Heart right ventricle (tissue), 16 donors: ENCODE measurements at regions not wholly inside any gene's neighbourhood (a gene's known extent, or its start where the extent isn't known, plus 50 kb on each side); places are given as distances from the start of the nearest gene placed in this dataset.

ENCODE experiments used
- ATAC-seq, 8 donors: fragments of 200-7000 bp; cut with Tn5 transposase; one replicate each; pipeline ENCODE4 v1.9.1; 2020; ENCODE audit warnings: mild to moderate bottlenecking in 8 of 8, moderate library complexity in 8 of 8, moderate number of reproducible peaks in 1 of 8
- DNase-seq, 2 donors: peaks; one replicate each; pipeline ENCODE4 v3.0.0-alpha.2; 2020
- H3K27ac ChIP-seq, 10 donors: fragments of 200-600 bp; sonication (generic) in 2 of 10; one replicate each; pipeline versions ENCODE4 v1.5.0 to v1.8.0; 2020 to 2022; ENCODE audit warnings: mild to moderate bottlenecking in 3 of 10
- H3K27me3 ChIP-seq, 7 donors: fragments of 200-600 bp; one replicate each; pipeline ENCODE4 v1.8.0; 2021 to 2022; ENCODE audit warnings: mild to moderate bottlenecking in 2 of 7
- H3K36me3 ChIP-seq, 9 donors: fragments of 200-600 bp; sonication (generic) in 1 of 9; one replicate each; pipeline versions ENCODE4 v1.5.0 to v1.8.0; 2020 to 2022; ENCODE audit warnings: mild to moderate bottlenecking in 2 of 9
- H3K4me1 ChIP-seq, 9 donors: fragments of 200-600 bp; sonication (generic) in 1 of 9; one replicate each; pipeline versions ENCODE4 v1.5.0 to v1.8.0; 2020 to 2022; ENCODE audit warnings: mild to moderate bottlenecking in 4 of 9
- H3K4me3 ChIP-seq, 10 donors: fragments of 200-600 bp; sonication (generic) in 2 of 10; one replicate each; pipeline versions ENCODE4 v1.5.0 to v1.8.0; 2020 to 2022; ENCODE audit warnings: mild to moderate bottlenecking in 7 of 10, moderate library complexity in 2 of 10
- H3K9me3 ChIP-seq, 11 donors: fragments of 200-600 bp in 10 of 11; sonication (generic) in 2 of 11; one replicate each; pipeline versions ENCODE4 v1.5.0 to v1.8.0; 2013 to 2022; ENCODE audit warnings: mild to moderate bottlenecking in 2 of 11, control low read depth in 1 of 11, moderate library complexity in 1 of 11
- WGBS, 2 donors: extraction: QIAGEN DNeasy Blood & Tissue Kit; methylation state at CpG; one replicate each; pipeline ENCODE4 v1.1.7; 2013; ENCODE audit warnings: inconsistent platforms in 1 of 2; 5-methylcytosine and 5-hydroxymethylcytosine counted together
- intact Hi-C, 10 donors: fragments of 100-400 bp; cut with DNase I; formaldehyde crosslinking; loops; one replicate each; pipeline versions ENCODE4 v1.11.1 to v1.14.2; 2022
- TF ChIP-seq, protein P1 (sequence below), 9 donors: fragments of 200-600 bp; sonication (generic) in 2 of 9; IDR thresholded peaks; one replicate each; pipeline versions ENCODE4 v1.5.0 to v1.8.0; 2021 to 2022; ENCODE audit warnings: antibody characterized with exemption in 9 of 9, mild to moderate bottlenecking in 5 of 9, moderate library complexity in 1 of 9
- donor health status: Arrhythmogenic right ventricular cardiomyopathy.
- donor health status: ischemic (EF 13 %, LVEDD 7.1; RV severe dilation, severe dysfunction).
- donor health status: healthy with polysubstance abuse.
- donor health status: DM: no; HTN: yes; CAD: no.
- donor health status: DM: no; HTN: no; CAD: no.
- donor health status: ischemic (EF 25% LVEDD 6.9; RV normal size, moderate dysfunction).
- donor health status: ischemic (EF 25% LVEDD 5.7; RV mildly dilated, moderate dysfunction).
- donor health status: healthy.
- donor health status: DM: yes; HTN: yes; CAD: no.
- donor health status: Ischemic cardiomyopathy.
- donor health status: ischemic (EF 35%, LVEDD 5.7; RV mildly dilated, moderate dysfunction).
- donor health status: nonischemic (EF 11% LVEDD 7.7; RV severe dilation, severe dysfunction).
- donor health status: DM: yes; HTN: yes; CAD: no.
- donor health status: PGD.
- donor health status: ischemic (EF 29% LVEDD 5.4; RV normal size, mild dysfunction).
- donor health status: nonischemic (EF 23%, LVEDD 6.1; RV moderate dilation, normal function).

DNA sequence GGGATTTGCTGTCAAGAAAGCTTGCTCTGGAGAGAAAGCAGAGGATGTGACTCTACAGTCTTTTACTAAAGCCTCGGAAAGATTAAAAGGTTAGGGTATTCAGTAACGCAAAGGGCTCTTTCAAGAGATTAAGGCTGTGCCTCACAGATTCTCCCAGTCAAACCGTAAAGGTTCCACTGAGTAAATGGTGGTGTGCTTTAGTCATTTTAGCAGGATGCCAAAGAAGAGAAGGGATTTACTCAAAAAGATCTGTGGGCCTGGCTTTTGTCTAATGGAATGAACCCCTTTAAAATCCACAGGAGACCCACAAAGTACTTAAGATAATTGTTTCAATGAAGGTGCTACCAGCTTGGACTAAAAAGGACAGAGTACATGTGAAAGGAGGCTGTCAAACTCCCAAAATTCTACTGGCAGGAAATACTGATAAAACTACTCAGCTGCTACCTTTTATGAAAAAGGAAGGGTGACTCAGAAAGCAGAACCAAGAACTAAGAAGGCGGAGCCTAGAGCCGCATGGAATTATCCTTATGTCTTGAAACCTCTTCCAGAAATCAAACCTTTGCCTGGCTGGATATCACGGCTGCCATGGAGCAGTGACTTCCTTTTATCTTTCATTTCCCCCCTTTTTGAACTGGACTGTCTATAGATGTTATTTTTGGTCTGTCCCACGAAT, 670.2 kb upstream of the ZEB2 start:
- WGBS, 2 donors = 76 to 83% methylated on average over 7 of the region's 7 CpGs
- Histone ChIP-seq H3K36me3 (no peaks in the 10 kb centered on the region), H3K9me3 (no peaks in the 10 kb centered on the region), H3K27ac (no peak overlapping the region), H3K4me1 (peaks cover 0 to 13% (median 0%) of the 10 kb centered on the region in 9 donors), H3K27me3 (no peaks in the 10 kb centered on the region), H3K4me3 (no peak overlapping the region)
- DNase-seq (no peak), ATAC-seq (no peak)
- intact Hi-C loops = no loop called here
- TF ChIP-seq, protein P1, sequence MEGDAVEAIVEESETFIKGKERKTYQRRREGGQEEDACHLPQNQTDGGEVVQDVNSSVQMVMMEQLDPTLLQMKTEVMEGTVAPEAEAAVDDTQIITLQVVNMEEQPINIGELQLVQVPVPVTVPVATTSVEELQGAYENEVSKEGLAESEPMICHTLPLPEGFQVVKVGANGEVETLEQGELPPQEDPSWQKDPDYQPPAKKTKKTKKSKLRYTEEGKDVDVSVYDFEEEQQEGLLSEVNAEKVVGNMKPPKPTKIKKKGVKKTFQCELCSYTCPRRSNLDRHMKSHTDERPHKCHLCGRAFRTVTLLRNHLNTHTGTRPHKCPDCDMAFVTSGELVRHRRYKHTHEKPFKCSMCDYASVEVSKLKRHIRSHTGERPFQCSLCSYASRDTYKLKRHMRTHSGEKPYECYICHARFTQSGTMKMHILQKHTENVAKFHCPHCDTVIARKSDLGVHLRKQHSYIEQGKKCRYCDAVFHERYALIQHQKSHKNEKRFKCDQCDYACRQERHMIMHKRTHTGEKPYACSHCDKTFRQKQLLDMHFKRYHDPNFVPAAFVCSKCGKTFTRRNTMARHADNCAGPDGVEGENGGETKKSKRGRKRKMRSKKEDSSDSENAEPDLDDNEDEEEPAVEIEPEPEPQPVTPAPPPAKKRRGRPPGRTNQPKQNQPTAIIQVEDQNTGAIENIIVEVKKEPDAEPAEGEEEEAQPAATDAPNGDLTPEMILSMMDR (IDR thresholded peaks at IDR 0.05) = no peak

DNA sequence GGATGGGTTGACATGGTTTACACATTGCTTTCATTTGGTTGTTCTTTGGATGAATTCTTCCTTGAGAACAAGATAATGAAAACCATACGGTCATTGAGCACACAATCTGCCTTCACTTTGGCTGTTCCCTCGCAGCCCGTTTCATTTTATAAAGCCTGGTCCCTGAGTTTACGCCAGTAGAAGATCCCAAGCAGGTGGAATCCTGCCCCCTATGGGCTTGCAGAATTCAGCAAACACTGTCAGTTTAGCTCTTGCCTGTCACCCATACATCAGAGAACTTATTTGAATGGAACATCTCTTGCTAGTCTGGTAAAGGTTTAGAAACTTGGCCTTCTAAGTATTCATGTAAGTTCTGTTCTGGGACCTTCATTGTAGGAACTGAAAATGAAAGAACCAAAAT, 666.4 kb upstream of the ZEB2 start:
- H3K36me3 ChIP-seq = no peaks in the 10 kb centered on the region
- peak overlapping the region in 5 of 10 donors; percentile 24 to 62 (median 53) for H3K27ac ChIP-seq

DNA sequence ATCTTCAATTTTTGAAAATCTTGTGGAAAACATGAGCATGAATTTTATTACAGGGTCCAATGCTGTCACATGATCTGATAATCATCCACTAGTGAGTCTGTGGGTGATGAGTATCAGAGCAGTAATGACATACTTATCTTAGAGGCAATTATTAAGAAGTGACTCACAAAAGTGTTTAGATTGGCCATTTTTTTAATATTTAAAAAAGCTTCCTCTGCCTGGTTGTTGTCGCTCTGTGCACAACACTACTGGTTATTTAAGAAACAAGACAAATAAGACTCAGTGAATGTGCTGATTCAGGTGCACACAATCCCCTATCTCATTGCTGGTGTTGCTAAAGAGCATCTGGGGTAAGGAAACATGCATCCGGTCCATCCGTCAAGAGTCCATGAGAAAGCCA, 665.8 kb upstream of the ZEB2 start:
- intact Hi-C loops = no loop called here

More for the DNA sequence above, 666.4 kb upstream of the ZEB2 start:
- Histone ChIP-seq H3K9me3 (no peaks in the 10 kb centered on the region), H3K4me1 (peaks cover 0 to 21% (median 0%) of the 10 kb centered on the region in 9 donors), H3K4me3 (no peak overlapping the region), H3K27me3 (no peaks in the 10 kb centered on the region)
- 56 to 63% methylated on average over 4 of the region's 4 CpGs for WGBS, 2 donors
- ATAC-seq (peak in 5 of 8 donors; percentile 55 to 72 (median 61)), DNase-seq (peak in 1 of 2 donors; percentile 27)
- intact Hi-C loops = no loop called here
- TF ChIP-seq, protein P1 (IDR thresholded peaks at IDR 0.05) = peak in 5 of 9 donors; percentile 33 to 48 (median 40)

DNA sequence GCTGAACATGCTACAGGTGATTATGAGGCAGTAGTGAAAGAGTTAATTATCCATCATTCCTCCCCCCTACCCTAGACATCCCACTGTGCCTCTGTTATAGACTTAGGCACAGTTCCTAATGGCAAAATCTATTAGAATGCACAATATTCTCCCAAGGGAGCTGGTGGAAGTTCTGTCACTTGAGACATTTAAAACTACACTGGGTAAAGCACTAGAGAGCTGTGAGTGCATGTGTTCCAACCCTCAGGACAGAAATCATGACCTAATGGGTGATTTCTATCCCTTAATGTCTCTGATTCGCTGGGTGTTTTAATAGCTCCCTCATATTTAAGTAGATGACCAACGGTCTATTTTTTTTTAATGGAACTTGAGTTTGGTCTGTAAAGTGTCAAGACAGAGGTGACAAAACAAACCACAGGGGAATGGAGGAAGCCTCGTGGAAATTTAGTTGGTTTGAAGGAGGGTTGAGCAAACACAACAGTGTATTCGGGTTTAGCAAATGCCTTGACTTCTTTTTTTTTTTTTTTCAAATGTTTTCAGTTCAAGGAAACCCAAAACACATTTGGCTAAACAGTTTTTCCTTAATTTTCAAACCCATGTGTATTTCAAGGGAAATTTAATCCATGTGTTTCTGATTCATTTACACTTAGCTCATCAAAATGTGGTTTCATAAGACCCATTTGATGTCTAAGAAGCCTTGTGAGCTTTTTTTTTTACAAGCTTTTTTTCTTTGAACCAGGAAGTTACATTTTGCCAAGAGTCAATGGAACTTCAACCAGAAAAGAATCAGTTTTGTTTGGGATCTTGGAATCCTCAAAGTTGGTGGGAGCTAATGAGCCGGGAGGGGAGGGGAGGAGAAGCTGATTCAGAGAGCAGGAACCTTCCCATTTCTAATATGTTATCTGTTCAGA, 665.1 kb upstream of the ZEB2 start:
- H3K4me1 ChIP-seq = peaks cover 0 to 15% (median 0%) of the 10 kb centered on the region in 9 donors
- ATAC-seq (peak in 7 of 8 donors; percentile 35 to 75 (median 66)), DNase-seq (no peak)
- 50 to 60% methylated on average over 5 of the region's 5 CpGs for WGBS, 2 donors
- no peak overlapping the region for H3K4me3 ChIP-seq
- H3K27ac ChIP-seq = peak overlapping the region in 8 of 10 donors; percentile 5 to 71 (median 59)
- H3K27me3 ChIP-seq = no peaks in the 10 kb centered on the region
- no peaks in the 10 kb centered on the region for H3K36me3 ChIP-seq
- no peaks in the 10 kb centered on the region for H3K9me3 ChIP-seq
- TF ChIP-seq, protein P1 (IDR thresholded peaks at IDR 0.05) = no peak
- intact Hi-C loops = no loop called here

More for the DNA sequence above, 665.8 kb upstream of the ZEB2 start:
- Histone ChIP-seq H3K4me1 (peaks cover 0 to 21% (median 0%) of the 10 kb centered on the region in 9 donors), H3K4me3 (peak overlapping the region in 1 of 10 donors; percentile 1), H3K27ac (peak overlapping the region in 7 of 10 donors; percentile 5 to 69 (median 53)), H3K36me3 (no peaks in the 10 kb centered on the region), H3K9me3 (no peaks in the 10 kb centered on the region), H3K27me3 (no peaks in the 10 kb centered on the region)
- ATAC-seq (peak in 6 of 8 donors; percentile 13 to 80 (median 61)), DNase-seq (peak in 1 of 2 donors; percentile 16)
- 77 to 88% methylated on average over 3 of the region's 3 CpGs for WGBS, 2 donors
- TF ChIP-seq, protein P1 (IDR thresholded peaks at IDR 0.05) = no peak
